ENCODE measurements at regions not wholly inside any gene's neighbourhood (a gene's known extent, or its start where the extent isn't known, plus 50 kb on each side); places are given as distances from the start of the nearest gene placed in this dataset.

- TF ChIP-seq POLR2AphosphoS5 (IDR thresholded peaks at IDR 0.05; ENCODE audit: low read depth) (no peak), EZH2phosphoT487 (IDR thresholded peaks at IDR 0.05; ENCODE audit: unreplicated experiment) (no peak), ZNF331 (CRISPR knock-in tag; IDR thresholded peaks at IDR 0.05; ENCODE audit: low read depth) (no peak), JUNB (IDR thresholded peaks at IDR 0.05; ENCODE audit: unreplicated experiment) (no peak), EZH2 (IDR thresholded peaks at IDR 0.05; ENCODE audit: low read depth, unreplicated experiment) (no peak), CREB1 (CRISPR knock-in tag; IDR thresholded peaks at IDR 0.05; ENCODE audit: low read depth) (no peak), STAT1 (IDR thresholded peaks at IDR 0.05; ENCODE audit: unreplicated experiment) (no peak), REST (IDR thresholded peaks at IDR 0.05; ENCODE audit: unreplicated experiment) (no peak)
- TF ChIP-seq, protein P1, sequence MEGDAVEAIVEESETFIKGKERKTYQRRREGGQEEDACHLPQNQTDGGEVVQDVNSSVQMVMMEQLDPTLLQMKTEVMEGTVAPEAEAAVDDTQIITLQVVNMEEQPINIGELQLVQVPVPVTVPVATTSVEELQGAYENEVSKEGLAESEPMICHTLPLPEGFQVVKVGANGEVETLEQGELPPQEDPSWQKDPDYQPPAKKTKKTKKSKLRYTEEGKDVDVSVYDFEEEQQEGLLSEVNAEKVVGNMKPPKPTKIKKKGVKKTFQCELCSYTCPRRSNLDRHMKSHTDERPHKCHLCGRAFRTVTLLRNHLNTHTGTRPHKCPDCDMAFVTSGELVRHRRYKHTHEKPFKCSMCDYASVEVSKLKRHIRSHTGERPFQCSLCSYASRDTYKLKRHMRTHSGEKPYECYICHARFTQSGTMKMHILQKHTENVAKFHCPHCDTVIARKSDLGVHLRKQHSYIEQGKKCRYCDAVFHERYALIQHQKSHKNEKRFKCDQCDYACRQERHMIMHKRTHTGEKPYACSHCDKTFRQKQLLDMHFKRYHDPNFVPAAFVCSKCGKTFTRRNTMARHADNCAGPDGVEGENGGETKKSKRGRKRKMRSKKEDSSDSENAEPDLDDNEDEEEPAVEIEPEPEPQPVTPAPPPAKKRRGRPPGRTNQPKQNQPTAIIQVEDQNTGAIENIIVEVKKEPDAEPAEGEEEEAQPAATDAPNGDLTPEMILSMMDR (conservative IDR thresholded peaks at IDR 0.05; ENCODE audit: low read depth in 2 of 2), result no peak
Observed at GRCh38 chr5:145558288-145558687, 276.9 kb downstream of the PRELID2 start.

All from GM23338 (cell line).